Midbrain (tissue), 1 donor: ENCODE measurements at regions not wholly inside any gene's neighbourhood (a gene's known extent, or its start where the extent isn't known, plus 50 kb on each side); places are given as distances from the start of the nearest gene placed in this dataset.
"Not testable (repeated sequence)": the region's sequence is repeated elsewhere in the genome, so short reads cannot be mapped to it uniquely, and the experiment has no call there.

ENCODE experiments used
- DNase-seq: peaks from one replicate; lab custom pipeline; 2025; lab: John Stamatoyannopoulos, UW

DNA sequence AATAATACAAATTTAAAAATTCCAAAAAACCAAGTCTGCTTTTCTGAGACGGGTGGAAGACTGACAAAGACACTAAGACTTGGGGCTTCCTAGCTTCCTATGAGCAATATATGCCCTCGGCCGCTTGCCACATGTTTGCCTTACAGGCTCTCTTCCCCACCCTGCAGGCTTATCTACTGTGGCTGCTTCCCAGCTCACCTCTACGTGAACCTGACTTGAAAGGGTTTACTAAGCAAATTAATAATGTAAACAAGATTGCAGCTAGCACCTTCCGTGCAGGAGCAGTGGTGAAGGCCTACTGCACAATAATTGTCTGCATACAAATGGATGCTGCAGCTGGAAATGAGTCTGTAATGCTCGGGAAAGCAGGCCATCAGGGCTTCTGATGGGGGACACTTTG is 152.9 kb upstream of the DAB1 start:
- no peak for DNase-seq

DNA sequence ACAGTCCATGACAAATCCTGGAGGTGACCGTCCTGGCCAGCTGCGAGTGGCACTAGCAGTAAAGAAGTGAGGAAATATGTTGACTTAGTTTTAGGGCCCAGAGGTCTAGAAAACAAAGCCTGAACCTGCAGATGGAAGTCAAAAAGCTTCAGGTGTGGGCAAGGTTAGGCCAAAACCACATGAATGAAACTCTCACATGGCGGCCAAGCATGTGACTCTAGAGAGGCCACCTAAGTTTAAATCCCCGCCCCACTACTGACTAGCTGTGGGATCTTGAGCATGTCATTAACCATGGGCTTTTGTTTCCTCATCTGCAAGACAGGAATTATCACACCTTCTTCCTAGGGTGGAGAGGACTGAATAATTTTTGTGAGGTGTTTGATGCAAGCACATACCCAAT is 148.2 kb upstream of the DAB1 start:
- no peak for DNase-seq

DNA sequence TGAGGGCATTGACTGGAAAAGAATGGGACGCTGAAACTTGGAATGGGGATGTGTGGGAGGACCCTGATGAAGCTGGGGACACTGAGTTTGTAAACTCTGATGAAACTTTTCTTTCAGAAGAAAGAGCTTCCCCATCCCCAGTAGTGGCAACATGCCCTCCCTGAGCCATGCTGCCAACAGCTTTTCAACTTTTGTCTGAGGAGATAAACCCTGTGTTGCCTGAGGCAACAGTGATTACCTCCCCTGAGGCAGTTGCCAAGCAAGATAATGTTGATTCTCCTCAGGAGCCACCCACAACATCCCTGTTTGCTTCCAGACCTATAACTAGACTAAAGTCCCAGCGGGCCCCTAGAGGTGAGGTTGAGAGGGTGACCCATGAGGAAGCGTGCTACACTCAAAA is 134.2 kb upstream of the DAB1 start:
- not testable (repeated sequence) for DNase-seq

DNA sequence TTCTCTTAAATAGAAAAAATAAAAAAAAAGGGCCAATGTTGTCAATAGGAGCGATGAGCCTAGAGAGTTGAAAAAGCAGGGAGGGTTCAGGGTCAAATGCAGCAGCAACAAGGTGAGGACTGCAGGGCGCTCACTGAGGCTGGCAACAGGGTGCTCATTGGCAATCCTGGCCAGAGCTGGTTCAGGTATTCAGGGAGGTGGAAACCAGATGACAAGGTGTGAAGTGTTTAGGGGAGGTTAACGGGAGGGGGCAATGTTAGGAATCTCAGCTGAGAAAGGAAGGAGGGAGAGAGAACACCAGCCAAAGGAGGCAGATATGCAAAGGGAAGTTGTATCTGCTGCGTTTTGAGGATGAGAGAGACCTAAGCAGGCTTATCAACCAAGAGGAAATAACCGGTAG is 129.8 kb upstream of the DAB1 start:
- DNase-seq, result no peak

DNA sequence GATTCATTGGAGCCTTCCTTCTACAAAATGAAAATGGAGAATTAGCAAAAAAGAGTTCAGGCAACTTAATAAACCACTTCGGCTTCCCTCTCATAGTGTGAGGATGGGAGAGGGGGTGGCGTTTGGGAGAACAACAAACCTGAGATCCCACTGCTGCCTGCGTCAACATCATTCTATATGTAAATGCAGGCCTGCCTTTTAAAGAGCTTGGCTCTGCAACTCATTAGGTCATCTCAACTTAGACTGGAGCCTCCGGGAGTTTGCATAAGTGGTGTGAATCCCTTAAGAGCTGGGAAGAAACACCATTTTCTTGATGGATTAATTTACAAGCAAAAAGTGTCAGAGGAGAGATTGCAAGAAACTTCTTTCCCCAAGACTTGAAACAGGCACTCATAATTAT is 127.6 kb upstream of the DAB1 start:
- no peak for DNase-seq

DNA sequence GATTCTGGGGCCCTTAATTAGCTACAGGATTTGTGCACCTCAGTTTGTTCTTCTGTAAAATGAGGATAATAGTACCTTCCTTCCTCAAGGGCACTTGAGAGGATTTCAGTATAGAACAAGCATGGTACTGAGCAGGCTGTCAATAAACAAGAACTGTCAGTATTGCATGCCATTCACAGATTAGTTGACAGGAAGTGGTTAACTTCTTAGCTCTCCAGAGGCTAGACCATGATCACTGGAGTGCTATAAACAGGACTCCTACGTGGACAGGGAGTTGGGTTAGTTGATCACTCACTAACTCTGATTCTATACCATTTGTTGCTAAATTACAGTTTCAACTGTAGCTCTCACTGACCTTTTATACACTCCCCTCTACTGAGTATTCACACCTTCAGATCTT is 126.2 kb upstream of the DAB1 start:
- DNase-seq, result no peak

DNA sequence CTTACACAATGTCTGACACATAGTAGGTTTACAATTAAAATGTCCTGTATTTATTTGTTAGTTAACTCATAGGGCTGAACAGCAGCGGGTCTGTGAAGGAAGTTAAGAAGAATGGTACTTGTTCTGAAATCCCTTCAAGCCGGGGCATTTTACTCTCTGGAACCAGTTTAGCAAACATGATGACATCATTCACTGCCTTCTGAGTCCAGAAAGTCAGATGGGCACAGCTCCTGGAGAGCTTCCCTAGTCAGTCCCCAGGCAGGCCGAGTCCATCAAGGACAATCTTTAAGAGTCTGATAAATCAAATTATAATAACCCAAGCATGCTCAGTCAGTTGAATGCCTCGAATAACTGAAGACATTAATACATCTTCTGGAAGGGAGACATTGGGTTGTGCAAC is 125.4 kb upstream of the DAB1 start:
- DNase-seq, result no peak

DNA sequence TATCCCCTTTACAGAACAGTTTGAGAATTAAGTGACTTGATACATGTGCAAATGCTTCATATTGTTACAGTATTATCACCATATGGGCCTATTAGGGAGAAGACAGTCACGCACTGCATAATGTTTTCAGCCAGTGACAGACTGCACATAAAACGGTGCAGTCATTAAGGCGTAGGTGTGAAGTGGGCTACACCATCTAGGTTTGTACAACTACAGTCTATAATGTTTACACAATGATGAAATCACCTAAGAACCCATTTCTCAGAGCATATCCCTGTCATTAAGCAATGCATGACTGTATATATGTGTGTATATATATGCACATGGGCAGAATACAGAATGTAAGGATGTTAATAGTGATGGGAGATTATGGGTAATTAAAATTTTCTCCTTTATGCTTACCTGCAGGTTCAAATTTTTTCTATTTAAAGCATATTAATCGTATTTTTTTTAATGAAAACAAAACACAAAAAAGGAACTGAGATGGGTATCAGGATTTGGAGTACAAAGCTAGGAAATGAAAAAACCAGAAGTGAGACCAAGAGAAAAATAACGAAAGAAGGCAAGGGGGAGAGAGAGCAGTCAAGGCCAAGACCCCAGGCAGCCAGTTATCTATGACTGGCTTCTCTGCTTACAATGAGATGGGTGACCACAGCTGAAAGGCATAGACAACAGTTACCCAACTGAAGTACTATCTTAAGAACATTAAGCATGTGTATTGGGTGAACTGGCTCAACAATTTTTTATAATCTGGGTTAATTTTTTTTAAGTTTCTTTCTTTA is 122.9 kb upstream of the DAB1 start:
- DNase-seq, result no peak

DNA sequence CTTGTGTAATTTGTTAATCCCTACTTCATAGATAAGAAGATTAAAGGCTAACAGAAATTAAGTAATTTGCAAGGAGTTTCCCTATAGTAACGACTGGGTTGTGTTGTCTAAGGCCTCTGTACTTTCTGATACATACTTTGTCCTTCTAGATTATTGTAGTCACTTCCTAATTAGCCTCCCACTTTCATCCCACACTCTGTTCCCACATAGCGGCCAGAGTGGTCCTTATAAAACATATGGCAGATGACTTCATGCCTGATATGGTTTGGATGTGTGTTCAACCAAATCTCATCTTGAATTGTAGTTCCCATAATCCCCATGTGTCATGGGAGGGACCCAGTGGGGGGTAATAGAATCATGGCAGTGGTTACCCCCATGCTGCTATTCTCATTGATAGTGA is 120.5 kb upstream of the DAB1 start:
- no peak for DNase-seq

DNA sequence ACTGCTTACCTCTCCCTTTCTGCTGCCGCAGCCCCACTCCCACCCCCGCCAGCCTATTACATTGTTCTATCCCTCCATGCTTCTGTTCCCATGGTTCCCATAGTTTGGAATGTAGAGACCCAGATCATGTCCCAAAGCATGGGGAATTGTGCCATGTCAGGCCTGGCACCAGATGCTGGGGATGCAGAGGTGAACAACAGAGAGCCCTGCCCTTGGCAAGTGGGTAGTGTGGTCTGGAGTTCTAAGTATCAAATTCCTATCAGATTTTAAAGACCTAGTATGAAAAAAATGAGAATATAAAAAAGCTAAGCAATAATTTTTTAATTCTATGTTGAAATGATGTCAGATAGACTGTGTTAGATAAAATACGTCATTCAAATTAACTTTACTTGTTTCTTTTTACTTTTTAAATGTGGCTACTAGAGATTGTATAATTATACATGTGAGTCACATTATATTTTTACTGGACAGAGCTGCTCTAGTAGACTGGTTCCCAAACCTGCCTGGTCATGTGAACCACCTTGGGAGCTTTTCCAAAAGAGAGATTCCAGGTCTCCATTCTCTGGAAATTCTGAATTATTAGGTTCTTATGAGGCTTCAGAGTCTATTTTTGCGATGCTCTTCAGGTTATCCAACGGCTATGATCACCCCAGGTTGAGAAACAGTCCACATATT is 113.0 kb upstream of the DAB1 start:
- DNase-seq, result no peak

DNA sequence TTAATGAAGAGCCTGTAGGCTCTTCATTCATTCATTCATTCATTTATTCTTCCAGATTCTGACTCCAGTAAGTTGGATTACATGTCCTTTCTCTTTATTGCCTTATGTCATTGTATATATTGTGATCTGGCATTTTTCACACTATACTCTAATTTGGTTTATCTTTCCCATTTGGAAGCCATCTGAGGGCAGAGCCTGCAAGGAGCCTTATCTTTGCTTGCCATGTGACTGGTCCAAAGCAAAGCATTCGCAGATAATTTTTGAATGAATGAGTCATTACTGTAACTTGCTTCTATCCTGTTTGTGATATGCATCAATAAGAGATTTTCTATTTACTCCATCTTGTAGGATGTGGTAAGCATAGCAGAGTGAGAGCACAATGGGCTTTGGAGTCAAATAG is 108.4 kb upstream of the DAB1 start:
- no peak for DNase-seq

DNA sequence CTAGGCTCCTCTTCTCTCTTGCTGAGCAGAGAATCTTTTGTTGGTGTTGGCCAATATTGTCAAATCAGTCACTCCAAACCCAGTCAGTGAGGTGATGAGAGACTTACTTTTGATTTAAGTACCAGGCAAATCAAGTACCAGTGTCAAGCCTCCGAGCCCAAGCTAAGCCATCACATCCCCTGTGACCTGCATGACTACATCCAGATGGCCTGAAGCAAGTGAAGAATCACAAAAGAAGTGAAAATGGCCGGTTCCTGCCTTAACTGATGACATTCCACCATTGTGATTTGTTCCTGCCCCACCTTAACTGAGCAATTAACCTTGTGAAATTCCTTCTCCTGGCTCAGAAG is 107.0 kb upstream of the DAB1 start:
- not testable (repeated sequence) for DNase-seq

DNA sequence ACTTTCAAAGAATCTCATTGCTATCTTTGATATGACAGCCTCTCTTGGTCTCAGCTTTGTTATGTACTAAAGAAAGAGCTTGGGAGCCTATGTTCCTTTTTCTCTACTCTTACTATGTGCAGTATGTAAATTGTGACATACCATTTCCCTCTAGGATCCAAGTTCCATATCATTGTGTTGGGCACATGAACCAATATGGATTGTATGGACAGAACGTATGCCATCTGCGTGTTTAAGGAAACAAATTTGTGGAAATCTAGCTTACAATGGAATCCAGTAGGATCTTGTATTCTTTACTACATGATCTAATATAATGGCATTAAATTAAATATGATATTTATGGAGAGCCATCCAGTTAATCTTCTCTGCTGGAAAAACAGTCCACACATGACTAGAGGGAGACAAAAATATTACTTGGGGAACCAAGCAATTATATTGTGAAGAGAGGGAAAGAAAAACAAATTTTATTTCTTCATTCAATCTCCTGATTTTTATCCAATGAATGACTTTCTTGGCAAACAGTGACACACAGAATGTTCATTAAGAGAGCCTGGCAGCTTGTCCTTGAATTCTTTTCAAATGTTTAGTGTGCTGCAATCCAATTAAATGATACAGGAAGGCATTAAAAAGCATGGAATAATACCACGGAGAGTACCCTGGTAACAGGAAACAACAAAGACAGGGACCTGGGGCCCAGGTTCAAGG is 106.5 kb upstream of the DAB1 start:
- DNase-seq, result no peak

DNA sequence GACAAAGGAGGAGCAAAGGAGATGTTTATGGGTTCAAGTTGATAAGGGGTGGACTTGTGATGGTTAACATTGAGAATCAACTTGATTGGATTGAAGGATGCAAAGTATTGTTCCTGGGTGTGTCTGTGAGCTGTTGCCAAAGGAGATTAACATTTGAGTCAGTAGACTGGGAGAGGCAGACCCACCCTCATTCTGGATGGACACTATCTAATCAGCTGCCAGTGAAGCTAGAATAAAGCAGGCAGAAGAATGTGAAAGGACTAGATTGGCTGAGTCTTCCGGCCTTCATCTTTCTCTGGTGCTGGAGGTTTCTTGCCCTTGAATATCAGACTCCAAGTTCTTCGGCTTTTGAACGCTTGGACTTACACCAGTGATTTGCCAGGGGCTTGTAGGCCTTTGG is 98.7 kb upstream of the DAB1 start:
- DNase-seq, result no peak

DNA sequence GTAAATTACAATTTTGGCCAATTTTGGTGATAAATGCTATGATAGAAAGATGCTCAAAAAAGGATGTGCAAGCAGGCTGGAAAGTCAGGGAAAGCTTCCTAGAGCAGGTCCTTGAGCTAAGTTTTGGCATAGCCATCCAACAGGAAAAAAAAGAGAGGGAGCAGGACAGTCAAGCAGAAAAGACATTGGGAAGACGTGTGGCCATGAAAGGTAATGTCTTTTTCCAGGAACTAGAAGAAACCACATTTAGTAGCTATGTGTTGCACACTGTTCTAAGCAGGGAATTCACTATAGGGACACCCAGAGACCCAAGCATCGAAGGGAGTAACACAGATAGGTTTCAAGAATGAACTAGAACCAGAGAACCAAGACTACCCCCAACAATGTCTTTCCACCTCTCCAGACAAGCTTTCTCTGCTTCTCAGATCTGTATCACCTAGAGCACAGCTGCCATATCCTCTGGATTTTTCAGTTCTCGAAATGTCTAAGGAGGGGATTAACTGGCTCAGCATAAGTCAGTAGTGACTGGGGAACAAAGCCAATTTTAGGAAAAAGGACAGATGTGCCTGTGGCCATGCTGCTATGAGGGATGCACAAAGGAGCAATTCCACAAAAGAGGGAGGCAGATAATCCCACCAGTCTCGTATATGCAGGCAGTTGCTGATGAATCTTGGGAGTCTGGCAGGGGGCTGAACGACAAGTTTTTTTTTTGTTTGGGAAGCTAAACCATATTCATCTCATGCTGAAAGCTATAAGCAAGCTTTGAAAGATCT is 97.1 kb upstream of the DAB1 start:
- no peak for DNase-seq

DNA sequence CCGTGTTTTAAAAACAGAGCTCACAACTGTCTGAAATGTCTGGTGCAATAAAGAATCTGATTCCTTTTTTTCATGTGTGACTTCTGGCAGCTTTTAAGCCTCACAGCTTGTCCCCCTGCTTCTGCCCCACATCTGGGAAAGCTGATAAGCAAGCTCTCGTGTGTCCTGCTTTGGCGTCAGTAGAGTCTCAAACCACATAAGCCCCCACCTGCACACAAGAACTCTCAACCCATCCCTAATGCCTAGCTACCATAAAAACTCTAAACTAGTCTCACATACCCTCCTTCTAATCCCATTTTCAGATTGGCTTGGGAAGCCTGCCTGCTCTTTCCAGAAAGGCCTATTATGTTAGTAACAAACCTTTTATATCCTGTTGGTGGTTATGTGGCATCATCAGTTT is 94.6 kb upstream of the DAB1 start:
- DNase-seq, result no peak

DNA sequence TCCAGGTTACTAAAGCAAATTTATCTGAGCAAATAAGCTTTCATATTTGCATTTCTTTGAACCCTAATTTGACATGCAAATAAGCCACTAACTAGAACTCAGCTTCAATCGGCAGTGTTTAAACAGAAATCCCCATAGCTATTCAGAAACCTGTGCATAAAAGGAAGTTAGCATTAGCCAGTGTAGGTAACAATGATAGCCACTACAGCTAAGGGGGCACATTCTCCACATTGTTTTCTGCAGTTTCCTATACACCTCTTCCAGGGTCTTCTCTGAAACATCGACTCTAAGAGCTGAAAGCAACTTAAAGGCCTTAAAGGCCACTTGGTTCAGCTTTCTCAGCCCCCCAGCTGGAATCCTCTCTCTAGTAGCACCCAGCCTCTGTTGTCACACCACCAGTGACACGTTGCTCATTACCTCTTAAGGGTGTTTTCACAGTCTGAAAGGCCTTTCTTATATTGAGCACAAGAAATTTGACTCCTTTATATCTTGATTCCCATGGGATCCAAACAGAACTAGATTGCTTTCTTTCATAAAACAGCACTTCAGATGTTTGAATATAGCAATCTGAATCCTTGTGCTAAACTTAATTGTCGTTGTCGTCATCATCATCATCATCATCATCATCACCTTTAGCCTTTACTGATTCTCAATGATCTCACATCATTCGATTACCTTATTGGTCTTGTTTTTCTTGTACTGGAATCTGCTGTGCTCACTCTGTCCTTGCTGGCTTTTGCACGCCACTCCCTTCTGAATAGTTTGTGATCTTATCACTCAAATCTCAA is 93.9 kb upstream of the DAB1 start:
- DNase-seq, result no peak

DNA sequence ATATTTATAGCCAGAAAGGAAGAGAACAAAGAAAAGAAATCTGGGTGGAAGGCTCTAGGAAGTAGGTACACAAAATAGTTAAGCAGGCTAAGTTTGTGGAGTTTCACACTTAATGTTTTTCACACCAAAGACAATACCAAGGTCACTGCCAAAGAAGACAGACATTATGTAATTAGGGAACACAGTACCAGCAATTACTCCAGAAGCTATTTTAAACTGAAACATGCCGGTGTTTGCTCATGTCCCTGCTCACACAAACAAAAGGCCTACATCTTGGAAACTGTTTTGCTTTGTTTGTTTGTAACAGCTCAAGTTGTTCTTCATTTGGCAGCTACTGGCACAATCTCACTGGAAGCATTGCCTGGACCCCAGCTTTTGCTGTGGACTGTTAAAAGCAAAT is 88.5 kb upstream of the DAB1 start:
- DNase-seq, result no peak

DNA sequence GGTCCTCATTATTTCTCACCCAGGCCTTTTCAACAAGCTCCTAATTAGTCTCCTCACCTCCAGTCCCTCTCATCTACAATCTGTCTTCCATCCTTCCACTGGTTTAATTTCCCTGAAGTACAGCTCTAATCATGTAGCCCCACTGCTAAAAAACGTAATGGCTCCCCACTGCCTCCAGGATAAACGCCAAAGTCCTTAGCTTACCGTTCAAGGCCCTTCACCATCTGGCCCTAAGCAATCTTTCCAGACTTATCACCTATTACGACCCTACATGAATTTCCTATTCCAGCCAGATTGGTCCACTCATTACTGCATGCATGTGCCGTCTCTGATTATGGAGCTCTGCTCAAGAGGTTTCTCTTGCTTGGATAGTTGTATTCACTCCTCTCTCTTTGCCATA is 83.1 kb upstream of the DAB1 start:
- DNase-seq, result no peak

DNA sequence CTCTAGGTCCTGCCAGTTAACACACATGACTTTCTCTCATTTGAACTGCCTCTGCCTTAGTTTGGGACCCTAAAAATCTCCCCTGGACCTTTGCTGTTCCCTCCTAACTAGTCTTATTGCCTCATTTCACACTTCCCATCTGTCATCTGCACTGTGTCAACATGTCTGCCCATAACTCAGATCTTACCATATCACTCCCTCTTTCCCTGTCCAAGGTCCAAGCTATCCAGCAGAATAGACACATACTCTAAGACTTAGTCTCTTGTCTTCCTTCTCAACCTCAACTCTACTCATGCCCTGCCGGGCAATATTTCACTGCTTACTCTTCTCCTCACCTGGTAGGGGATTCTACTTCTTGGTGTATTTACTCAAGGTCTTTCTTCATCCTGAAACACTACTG is 79.5 kb upstream of the DAB1 start:
- no peak for DNase-seq

DNA sequence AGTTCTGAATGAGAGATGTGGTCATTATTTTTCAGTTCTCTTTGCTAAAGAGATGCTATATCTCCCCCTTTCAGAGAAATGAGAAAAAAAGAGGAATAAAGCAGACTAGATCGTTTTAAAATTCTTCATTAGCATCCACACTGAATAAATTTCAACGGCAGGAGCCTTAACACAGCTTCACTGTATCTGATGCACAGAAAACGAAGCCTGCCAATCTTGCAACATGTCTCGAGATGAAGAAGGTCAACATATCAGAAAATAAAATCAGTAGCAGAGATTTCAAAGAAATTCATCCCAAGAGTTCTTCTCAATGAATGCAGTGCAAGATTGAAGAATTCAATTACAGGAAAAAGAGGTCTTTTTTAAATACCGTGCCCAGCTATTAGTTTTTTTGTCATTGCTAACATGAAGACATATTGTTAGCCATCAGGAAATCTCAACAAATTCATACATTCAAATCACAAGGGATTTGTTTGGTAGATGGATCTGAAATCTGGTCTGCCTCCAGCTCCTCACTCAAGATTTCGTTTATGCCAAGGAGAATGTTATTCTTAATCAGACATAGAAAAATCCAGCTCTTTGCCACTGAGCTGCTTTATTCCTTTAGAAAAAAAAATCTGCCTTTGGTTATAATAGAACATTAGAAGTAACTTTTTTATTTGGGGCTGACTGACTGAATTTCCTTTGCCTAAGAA is 76.4 kb upstream of the DAB1 start:
- DNase-seq, result no peak
